OCI-LY3 (cell line): ENCODE measurements at regions not wholly inside any gene's neighbourhood (a gene's known extent, or its start where the extent isn't known, plus 50 kb on each side); places are given as distances from the start of the nearest gene placed in this dataset.
"Not testable (repeated sequence)": the region's sequence is repeated elsewhere in the genome, so short reads cannot be mapped to it uniquely, and the experiment has no call there.

Experiments used
- H2AFZ ChIP-seq: fragments of 200-600, 300-600 bp; shearing (Covaris generic); 2 replicates; pipeline ENCODE4 v1.6.0; 2014; ENCODE audit warnings: antibody characterized with exemption, low read depth, low read length
- H3K27ac ChIP-seq: fragments of 200-600, 300-600 bp; sonication (generic); 2 replicates; pipeline ENCODE4 v1.5.1; 2014; ENCODE audit warnings: mild to moderate bottlenecking, low read length, moderate library complexity, mixed read lengths
- H3K27me3 ChIP-seq: fragments of 200-600, 300-600 bp; sonication (generic); 2 replicates; pipeline ENCODE4 v1.6.1; 2014; ENCODE audit warnings: low read depth, low read length, mixed read lengths
- H3K36me3 ChIP-seq: fragments of 200-600, 300-600 bp; sonication (generic); replicated peaks from 2 replicates; pipeline ENCODE3; 2014; ENCODE audit warnings: low read depth, low read length, mixed read lengths
- H3K4me1 ChIP-seq: fragments of 300-600, 200-600 bp; sonication (generic); 2 replicates; pipeline ENCODE4 v1.6.1; 2014; ENCODE audit warnings: low read length, mixed read lengths
- H3K4me2 ChIP-seq: fragments of 200-600, 300-600 bp; sonication (generic); 2 replicates; pipeline ENCODE4 v1.6.1; 2014; ENCODE audit warnings: low read length, mixed read lengths
- H3K4me3 ChIP-seq: fragments of 300-600, 200-600 bp; sonication (generic); 2 replicates; pipeline ENCODE4 v1.5.1; 2014; ENCODE audit warnings: antibody characterized with exemption, mild to moderate bottlenecking, low read length, moderate library complexity
- H3K79me2 ChIP-seq: fragments of 300-600, 200-600 bp; shearing (Covaris generic); 2 replicates; pipeline ENCODE4 v1.6.1; 2014; ENCODE audit warnings: mild to moderate bottlenecking, low read length, mixed read lengths
- H3K9ac ChIP-seq: fragments of 300-600, 200-600 bp; shearing (Covaris generic); 2 replicates; pipeline ENCODE4 v1.6.0; 2014; ENCODE audit warnings: mild to moderate bottlenecking, low read length, moderate library complexity
- H3K9me3 ChIP-seq: fragments of 200-600, 300-600 bp; shearing (Covaris generic); 2 replicates; pipeline ENCODE4 v1.6.1; 2014; ENCODE audit warnings: low read length, mixed read lengths; ENCODE audit not compliant: insufficient read depth
- H4K20me1 ChIP-seq: fragments of 200-600, 300-600 bp; sonication (generic); 2 replicates; pipeline ENCODE4 v1.6.1; 2016; ENCODE audit warnings: low read length, mixed read lengths; ENCODE audit not compliant: insufficient read depth
- CTCF ChIP-seq: fragments of 200-600, 300-600 bp; sonication (generic); IDR thresholded peaks from 2 replicates; pipeline ENCODE4 v1.5.1; 2014; ENCODE audit warnings: antibody characterized with exemption, low read length, low read depth
- EZH2phosphoT487 ChIP-seq: fragments of 200-600 bp; shearing (Covaris generic); IDR thresholded peaks from 2 replicates; pipeline ENCODE4 v1.6.1; 2018; ENCODE audit warnings: antibody characterized with exemption, mixed run types, low read depth

DNA sequence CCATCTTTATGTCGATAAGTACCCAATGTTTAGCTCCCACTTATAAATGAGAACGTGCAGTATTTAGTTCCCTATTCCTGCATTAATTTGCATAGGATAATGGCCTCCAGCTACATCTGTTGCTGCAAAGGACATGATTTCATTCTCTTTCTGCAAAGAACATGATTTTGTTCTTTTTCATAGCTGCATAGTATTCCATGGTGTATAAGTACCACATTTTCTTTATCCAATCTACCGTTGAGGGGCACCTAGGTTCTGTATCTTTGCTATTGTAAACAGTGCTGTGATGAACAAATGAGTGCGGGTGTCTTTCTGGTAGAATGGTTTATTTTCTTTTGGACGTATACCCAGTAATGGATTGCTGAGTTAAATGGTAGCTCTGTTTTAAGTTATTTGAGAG lies 63.0 kb downstream of the HLX start:
- TF ChIP-seq EZH2phosphoT487 (no peak), CTCF (no peak)
- no peaks in the 10 kb centered on the region for H3K79me2 ChIP-seq
- no peak overlapping the region for H3K4me3 ChIP-seq
- no peaks in the 10 kb centered on the region for H4K20me1 ChIP-seq
- no peaks in the 10 kb centered on the region for H3K27me3 ChIP-seq
- H3K4me2 ChIP-seq, result no peak overlapping the region
- no peak overlapping the region for H3K9ac ChIP-seq
- no peaks in the 10 kb centered on the region for H3K36me3 ChIP-seq
- no peaks in the 10 kb centered on the region for H3K9me3 ChIP-seq
- no peak overlapping the region for H2AFZ ChIP-seq
- no peaks in the 10 kb centered on the region for H3K4me1 ChIP-seq
- no peak overlapping the region for H3K27ac ChIP-seq

DNA sequence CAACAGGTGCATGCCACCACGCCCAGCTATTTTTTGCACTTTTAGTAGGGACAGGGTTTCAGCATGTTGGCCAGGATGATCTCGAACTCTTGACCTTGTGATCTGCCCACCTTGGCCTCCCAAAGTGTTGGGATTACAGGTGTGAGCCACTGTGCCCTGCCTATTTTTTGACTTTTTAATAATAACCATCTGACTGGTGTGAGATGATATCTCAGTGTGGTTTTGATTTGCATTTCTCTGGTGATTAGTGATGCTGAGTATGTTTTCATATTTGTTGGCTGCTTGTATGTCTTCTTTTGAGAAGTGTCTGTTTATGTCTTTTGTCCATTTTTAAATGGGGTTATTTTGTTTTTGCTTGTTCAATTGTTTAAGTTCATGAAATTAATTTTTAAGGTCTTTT lies 63.7 kb downstream of the HLX start:
- not testable (repeated sequence) for H3K27ac ChIP-seq, H3K79me2 ChIP-seq, H3K9ac ChIP-seq, H3K9me3 ChIP-seq, H4K20me1 ChIP-seq, H3K4me1 ChIP-seq, H3K27me3 ChIP-seq, H3K4me2 ChIP-seq, H3K36me3 ChIP-seq, H3K4me3 ChIP-seq, H2AFZ ChIP-seq

- Histone ChIP-seq H4K20me1 (no peaks in the 10 kb centered on the region), H2AFZ (no peak overlapping the region), H3K27ac (no peak overlapping the region), H3K36me3 (no peaks in the 10 kb centered on the region), H3K27me3 (no peaks in the 10 kb centered on the region), H3K4me1 (no peaks in the 10 kb centered on the region), H3K79me2 (no peaks in the 10 kb centered on the region), H3K4me3 (no peak overlapping the region), H3K9me3 (0 out of 2 replicates have a peak, but pooled peaks cover 5% of the 10 kb centered on the region), H3K4me2 (no peak overlapping the region), H3K9ac (no peak overlapping the region)
- TF ChIP-seq CTCF (no peak), EZH2phosphoT487 (no peak)
Measured at GRCh38 chr1:220943319-220943996, 64.2 kb downstream of the HLX start.

DNA sequence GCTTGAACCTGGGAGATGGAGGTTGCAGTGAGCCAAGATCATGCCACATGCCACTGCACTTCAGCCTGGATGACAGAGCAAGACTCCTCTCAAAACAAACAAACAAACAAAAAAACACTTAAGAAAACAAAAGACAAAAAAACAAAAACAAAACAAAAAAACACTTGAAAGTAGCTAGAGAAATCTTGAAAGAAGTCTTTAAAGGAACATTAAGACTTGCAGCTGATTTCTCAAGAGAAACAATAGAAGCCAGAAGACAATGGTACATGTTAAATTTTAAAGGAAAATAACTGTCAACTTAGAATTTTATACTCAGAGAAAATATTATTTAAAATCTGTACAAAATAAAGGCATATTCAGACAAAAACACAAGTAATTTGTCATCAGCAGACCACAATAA lies 71.3 kb downstream of the HLX start:
- H2AFZ ChIP-seq, result no peak overlapping the region
- H3K9ac ChIP-seq, result no peak overlapping the region
- H3K79me2 ChIP-seq, result no peaks in the 10 kb centered on the region
- H4K20me1 ChIP-seq, result no peaks in the 10 kb centered on the region
- no peaks in the 10 kb centered on the region for H3K4me1 ChIP-seq
- H3K27ac ChIP-seq, result no peak overlapping the region
- H3K36me3 ChIP-seq, result no peaks in the 10 kb centered on the region
- H3K4me3 ChIP-seq, result no peak overlapping the region
- H3K27me3 ChIP-seq, result no peaks in the 10 kb centered on the region
- peaks cover 5% of the 10 kb centered on the region; the same call in 1 of the 2 replicates for H3K9me3 ChIP-seq
- H3K4me2 ChIP-seq, result no peak overlapping the region
- TF ChIP-seq CTCF (no peak), EZH2phosphoT487 (no peak)
